Fibroblast of lung (primary cell): ENCODE measurements at regions not wholly inside any gene's neighbourhood (a gene's known extent, or its start where the extent isn't known, plus 50 kb on each side); places are given as distances from the start of the nearest gene placed in this dataset.

Experiments used
- DNase-seq, 2 donors: peaks; one replicate each; pipeline versions ENCODE4 v3.0.0 to v3.0.0-alpha.2; 2010; ENCODE audit warnings: low read depth in 2 of 2
- H2AFZ ChIP-seq: 2 replicates; pipeline ENCODE4 v1.5.1; 2012; ENCODE audit warnings: low read length, control low read depth, inconsistent platforms
- H3K27ac ChIP-seq: 2 replicates; pipeline ENCODE4 v1.5.1; 2011; ENCODE audit warnings: low read length, control low read depth; ENCODE audit not compliant: insufficient read depth
- H3K27me3 ChIP-seq: 2 replicates; pipeline ENCODE4 v1.5.1; 2011; ENCODE audit warnings: mild to moderate bottlenecking, low read length; ENCODE audit not compliant: control insufficient read depth, insufficient read depth
- H3K36me3 ChIP-seq: 2 replicates; pipeline ENCODE4 v1.5.1; 2011; ENCODE audit warnings: low read length; ENCODE audit not compliant: control insufficient read depth, insufficient read depth
- H3K4me1 ChIP-seq: 2 replicates; pipeline ENCODE4 v1.5.1; 2011; ENCODE audit warnings: low read length; ENCODE audit not compliant: control insufficient read depth, insufficient read depth; ENCODE audit errors: extremely low read depth
- H3K4me2 ChIP-seq: 2 replicates; pipeline ENCODE4 v1.5.1; 2011; ENCODE audit warnings: low read length, control low read depth; ENCODE audit not compliant: insufficient read depth; ENCODE audit errors: extremely low read depth
- H3K4me3 ChIP-seq, 4 experiments: fragments of 200-600 bp in 1 of 4; sonication (generic) in 1 of 4; replicated peaks in 1 of 4; 2 replicates each; pipeline ENCODE4 v1.5.1; 2011 to 2016; ENCODE audit warnings: low read length in 4 of 4, low read depth in 3 of 4, mild to moderate bottlenecking in 3 of 4, control low read depth in 2 of 4, inconsistent platforms in 1 of 4, mixed read lengths in 1 of 4; ENCODE audit not compliant: insufficient read depth in 1 of 4; ENCODE audit errors: control extremely low read depth in 1 of 4
- H3K79me2 ChIP-seq: 2 replicates; pipeline ENCODE4 v1.5.1; 2012; ENCODE audit warnings: mild to moderate bottlenecking, low read length, inconsistent platforms; ENCODE audit not compliant: control insufficient read depth, insufficient read depth
- H3K9ac ChIP-seq: 2 replicates; pipeline ENCODE4 v1.5.1; 2011; ENCODE audit warnings: mild to moderate bottlenecking, low read length, control low read depth; ENCODE audit not compliant: insufficient read depth
- H3K9me3 ChIP-seq: 2 replicates; pipeline ENCODE4 v1.5.1; 2012; ENCODE audit warnings: low read depth, low read length; ENCODE audit not compliant: control insufficient read depth, insufficient read depth
- H4K20me1 ChIP-seq: 2 replicates; pipeline ENCODE4 v1.5.1; 2011; ENCODE audit warnings: low read length; ENCODE audit not compliant: control insufficient read depth, insufficient read depth; ENCODE audit errors: extremely low read depth
- EZH2 ChIP-seq: IDR thresholded peaks from 2 replicates; pipeline ENCODE4 v1.5.1; 2012; ENCODE audit warnings: low read length, control low read depth, mild to moderate bottlenecking; ENCODE audit errors: missing control alignments
- TF ChIP-seq, protein P1 (sequence below), 2 donors: IDR thresholded peaks in 1 of 2; conservative IDR thresholded peaks in 1 of 2; 1 replicate in 1 of 2; 2 replicates in 1 of 2; pipeline ENCODE4 v1.5.1; 2011 to 2012; ENCODE audit warnings: low read length in 2 of 2, control low read depth in 1 of 2, inconsistent platforms in 1 of 2, low read depth in 1 of 2, mild to moderate bottlenecking in 1 of 2

DNA sequence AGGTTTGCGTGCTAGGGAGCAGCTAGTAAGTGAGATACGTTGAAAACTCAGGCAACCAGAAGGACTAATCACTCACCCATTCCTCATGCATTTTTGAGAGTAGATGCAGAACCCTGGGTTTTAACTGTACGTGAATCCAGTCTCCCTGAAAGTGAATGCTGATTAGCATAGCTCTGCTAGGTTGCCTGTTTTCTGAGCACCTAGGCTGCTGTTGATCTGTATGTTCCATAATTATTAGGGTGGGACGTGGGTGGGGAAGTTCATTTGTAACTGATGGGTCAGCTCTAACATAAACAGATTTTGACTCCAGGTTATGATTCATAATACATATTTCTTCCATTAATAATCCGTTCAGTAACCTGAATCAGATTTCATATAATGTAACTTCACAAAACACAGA lies 379.0 kb upstream of the FANCL start:
- Histone ChIP-seq H3K9me3 (no peaks in the 10 kb centered on the region), H3K27ac (no peak overlapping the region), H3K79me2 (no peaks in the 10 kb centered on the region), H4K20me1 (no peaks in the 10 kb centered on the region), H3K4me1 (peaks cover 3% of the 10 kb centered on the region), H3K27me3 (no peaks in the 10 kb centered on the region), H2AFZ (peak overlapping the region; percentile 12), H3K36me3 (no peaks in the 10 kb centered on the region), H3K4me2 (no peak overlapping the region), H3K9ac (no peak overlapping the region), H3K4me3 (no peak overlapping the region)
- peak; percentile 37 to 60 for DNase-seq
- TF ChIP-seq EZH2, result no peak

DNA sequence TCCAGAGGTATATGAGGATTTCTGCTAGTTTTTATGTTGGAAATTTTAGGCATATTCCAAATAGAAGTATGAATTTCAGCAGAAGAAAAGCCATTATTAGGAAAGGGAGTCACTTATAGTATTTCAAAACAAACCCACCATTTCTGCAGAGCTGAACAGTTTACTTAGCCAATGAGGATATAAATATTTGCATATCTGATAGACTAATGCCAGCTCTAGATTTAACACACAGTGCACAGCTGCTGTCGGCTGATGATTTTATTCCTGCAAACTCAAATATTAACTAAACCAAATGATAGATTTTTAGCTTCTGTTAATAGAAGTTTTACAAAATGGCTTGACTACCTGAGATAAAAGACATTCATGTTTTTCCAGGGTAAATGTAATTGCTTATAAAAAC lies 375.8 kb upstream of the FANCL start:
- TF ChIP-seq, protein P1, sequence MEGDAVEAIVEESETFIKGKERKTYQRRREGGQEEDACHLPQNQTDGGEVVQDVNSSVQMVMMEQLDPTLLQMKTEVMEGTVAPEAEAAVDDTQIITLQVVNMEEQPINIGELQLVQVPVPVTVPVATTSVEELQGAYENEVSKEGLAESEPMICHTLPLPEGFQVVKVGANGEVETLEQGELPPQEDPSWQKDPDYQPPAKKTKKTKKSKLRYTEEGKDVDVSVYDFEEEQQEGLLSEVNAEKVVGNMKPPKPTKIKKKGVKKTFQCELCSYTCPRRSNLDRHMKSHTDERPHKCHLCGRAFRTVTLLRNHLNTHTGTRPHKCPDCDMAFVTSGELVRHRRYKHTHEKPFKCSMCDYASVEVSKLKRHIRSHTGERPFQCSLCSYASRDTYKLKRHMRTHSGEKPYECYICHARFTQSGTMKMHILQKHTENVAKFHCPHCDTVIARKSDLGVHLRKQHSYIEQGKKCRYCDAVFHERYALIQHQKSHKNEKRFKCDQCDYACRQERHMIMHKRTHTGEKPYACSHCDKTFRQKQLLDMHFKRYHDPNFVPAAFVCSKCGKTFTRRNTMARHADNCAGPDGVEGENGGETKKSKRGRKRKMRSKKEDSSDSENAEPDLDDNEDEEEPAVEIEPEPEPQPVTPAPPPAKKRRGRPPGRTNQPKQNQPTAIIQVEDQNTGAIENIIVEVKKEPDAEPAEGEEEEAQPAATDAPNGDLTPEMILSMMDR (conservative IDR thresholded peaks at IDR 0.05 in 1 of 2, IDR thresholded peaks at IDR 0.05 in 1 of 2; ENCODE audit: low read depth in 1 of 2, low read length in 2 of 2), result no peak
- no peak for TF ChIP-seq EZH2
- no peaks in the 10 kb centered on the region for H3K27me3 ChIP-seq
- no peak overlapping the region for H2AFZ ChIP-seq
- no peaks in the 10 kb centered on the region for H3K79me2 ChIP-seq
- no peaks in the 10 kb centered on the region for H3K36me3 ChIP-seq
- peaks cover 3% of the 10 kb centered on the region for H3K4me1 ChIP-seq
- peak in 1 of 2 donors; percentile 33 for DNase-seq
- no peaks in the 10 kb centered on the region for H4K20me1 ChIP-seq
- H3K9me3 ChIP-seq, result no peaks in the 10 kb centered on the region
- no peak overlapping the region for H3K4me2 ChIP-seq
- H3K4me3 ChIP-seq, result no peak overlapping the region
- H3K27ac ChIP-seq, result no peak overlapping the region
- no peak overlapping the region for H3K9ac ChIP-seq

DNA sequence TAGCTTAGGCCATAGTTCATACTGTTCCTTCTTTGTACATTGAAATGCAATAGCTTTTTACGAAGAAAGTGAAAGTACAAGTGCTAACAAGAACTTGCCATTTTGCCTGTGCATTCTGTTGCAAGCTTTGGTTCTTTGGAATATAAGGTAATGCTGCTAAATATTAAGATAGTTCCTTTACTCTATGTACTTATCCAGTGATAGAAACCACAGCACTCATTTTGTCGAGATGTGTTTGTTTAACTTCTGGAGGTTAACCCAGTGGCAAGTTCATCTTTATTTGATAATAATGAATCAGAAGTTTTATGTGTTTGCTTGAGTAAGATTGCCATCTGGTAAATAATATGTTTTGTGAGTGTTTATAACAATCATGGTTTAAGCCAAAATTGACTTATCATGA lies 373.1 kb upstream of the FANCL start:
- Histone ChIP-seq H3K79me2 (no peaks in the 10 kb centered on the region), H3K4me3 (peak overlapping the region in 1 of 4 experiments; percentile 27), H3K4me2 (peak overlapping the region; percentile 48), H3K27me3 (no peaks in the 10 kb centered on the region), H4K20me1 (no peaks in the 10 kb centered on the region), H3K27ac (no peak overlapping the region), H3K4me1 (no peaks in the 10 kb centered on the region), H3K9ac (no peak overlapping the region), H3K36me3 (no peaks in the 10 kb centered on the region), H3K9me3 (no peaks in the 10 kb centered on the region), H2AFZ (no peak overlapping the region)
- DNase-seq, result peak in 1 of 2 donors; percentile 40
- TF ChIP-seq, protein P1 (conservative IDR thresholded peaks at IDR 0.05 in 1 of 2, IDR thresholded peaks at IDR 0.05 in 1 of 2; ENCODE audit: low read depth in 1 of 2, low read length in 2 of 2), result no peak
- TF ChIP-seq EZH2, result no peak

DNA sequence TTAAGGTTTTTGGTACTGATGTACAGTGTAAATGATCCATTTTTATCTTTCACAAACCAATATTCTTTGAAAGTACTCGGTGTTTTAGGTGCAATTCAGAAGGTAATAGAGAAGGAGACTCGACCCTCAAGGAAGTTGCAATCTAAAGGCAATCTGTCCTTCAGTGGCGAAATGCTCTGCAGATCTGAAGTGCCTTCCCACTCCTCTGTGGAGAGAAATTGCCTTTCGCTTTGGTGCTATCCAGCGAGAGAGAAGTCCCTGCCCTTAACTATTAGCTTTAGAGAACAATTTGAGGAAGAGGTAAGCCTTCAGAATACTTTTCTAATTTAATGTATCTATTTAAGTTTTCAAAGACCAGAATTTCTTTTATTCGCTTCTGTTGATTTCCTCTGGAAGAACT lies 371.8 kb upstream of the FANCL start:
- Histone ChIP-seq H2AFZ (no peak overlapping the region), H4K20me1 (no peaks in the 10 kb centered on the region), H3K27ac (no peak overlapping the region), H3K27me3 (no peaks in the 10 kb centered on the region), H3K4me3 (no peak overlapping the region), H3K36me3 (no peaks in the 10 kb centered on the region), H3K4me2 (no peak overlapping the region), H3K9ac (no peak overlapping the region), H3K4me1 (no peaks in the 10 kb centered on the region), H3K9me3 (no peaks in the 10 kb centered on the region), H3K79me2 (no peaks in the 10 kb centered on the region)
- no peak for DNase-seq
- no peak for TF ChIP-seq EZH2
- TF ChIP-seq, protein P1 (conservative IDR thresholded peaks at IDR 0.05 in 1 of 2, IDR thresholded peaks at IDR 0.05 in 1 of 2; ENCODE audit: low read depth in 1 of 2, low read length in 2 of 2), result no peak
